NB4 (cell line): ENCODE measurements at regions not wholly inside any gene's neighbourhood (a gene's known extent, or its start where the extent isn't known, plus 50 kb on each side); places are given as distances from the start of the nearest gene placed in this dataset.
"Not testable (repeated sequence)": the region's sequence is repeated elsewhere in the genome, so short reads cannot be mapped to it uniquely, and the experiment has no call there.

Experiments used
- CTCF ChIP-seq: IDR thresholded peaks from one replicate; pipeline ENCODE4 v1.5.1; 2012; ENCODE audit warnings: low read depth, low read length
- MAX ChIP-seq: IDR thresholded peaks from 2 replicates; pipeline ENCODE4 v1.6.1; 2011; ENCODE audit warnings: low read depth, low read length
- MYC ChIP-seq: IDR thresholded peaks from 2 replicates; pipeline ENCODE4 v1.6.1; 2011; ENCODE audit warnings: low read depth, low read length
- POLR2A ChIP-seq: IDR thresholded peaks from 2 replicates; pipeline ENCODE4 v1.6.1; 2011; ENCODE audit warnings: mild to moderate bottlenecking; ENCODE audit not compliant: insufficient read length; ENCODE audit errors: extremely low read depth

GRCh38 chr1:120356170-120356569, 58.7 kb upstream of the NBPF8 start:
- TF ChIP-seq CTCF, POLR2A, MYC, MAX: not testable (repeated sequence)
